Body of pancreas (tissue), 4 donors: ENCODE measurements at regions not wholly inside any gene's neighbourhood (a gene's known extent, or its start where the extent isn't known, plus 50 kb on each side); places are given as distances from the start of the nearest gene placed in this dataset.

Experiments used
- ATAC-seq: fragments of 150-250 bp; one replicate; pipeline ENCODE4 v1.9.1; 2016
- DNase-seq, 4 donors: peaks; one replicate each; pipeline ENCODE4 v3.0.0-alpha.2; 2019
- H3K27ac ChIP-seq, 4 donors: fragments of 200-600 bp; sonication (generic); 1 replicate in 3 of 4; 2 replicates in 1 of 4; pipeline versions ENCODE4 v1.5.1 to v1.6.1; 2016 to 2019; ENCODE audit warnings: mild to moderate bottlenecking in 1 of 4, mixed read lengths in 1 of 4, moderate library complexity in 1 of 4
- H3K27me3 ChIP-seq, 2 donors: fragments of 200-600 bp; sonication (generic); one replicate each; pipeline ENCODE4 v1.6.0; 2016; ENCODE audit warnings: mild to moderate bottlenecking in 1 of 2
- H3K36me3 ChIP-seq, 2 donors: fragments of 200-600 bp; sonication (generic); replicated peaks in 1 of 2; 2 replicates each; pipeline ENCODE4 v1.5.1; 2016; ENCODE audit warnings: low read depth in 2 of 2; ENCODE audit not compliant: insufficient read depth in 1 of 2
- H3K4me1 ChIP-seq: fragments of 200-600 bp; sonication (generic); one replicate; pipeline ENCODE4 v1.6.0; 2016
- H3K4me3 ChIP-seq, 2 donors: fragments of 200-600 bp; sonication (generic); 1 replicate in 1 of 2; 2 replicates in 1 of 2; pipeline ENCODE4 v1.5.1; 2016 to 2019
- H3K9me3 ChIP-seq, 3 donors: fragments of 200-600 bp; sonication (generic); 1 replicate in 2 of 3; 2 replicates in 1 of 3; pipeline ENCODE4 v1.5.1; 2016
- CTCF ChIP-seq, 7 experiments: fragments of 450-650 bp in 4 of 7; fragments of 200-600 bp in 3 of 7; sonication (generic) in 3 of 7; IDR thresholded peaks; one replicate each; pipeline ENCODE4 v1.5.1; 2016 to 2019; ENCODE audit warnings: antibody characterized with exemption in 7 of 7
- POLR2A ChIP-seq, 3 donors: fragments of 450-650 bp; IDR thresholded peaks; one replicate each; pipeline ENCODE4 v1.6.1; 2016; ENCODE audit warnings: antibody characterized with exemption in 3 of 3, mild to moderate bottlenecking in 2 of 3
- WGBS, 2 donors: methylation state at CpG; one replicate each; pipeline ENCODE4 v1.1.5; 2017; 5-methylcytosine and 5-hydroxymethylcytosine counted together
- intact Hi-C: fragments of 100-400 bp; cut with DNase I; formaldehyde crosslinking; loops from one replicate; pipeline ENCODE4 v1.15.1; 2023

- DNase-seq (peak in 2 of 4 donors; percentile 14 to 23), ATAC-seq (no peak)
- Histone ChIP-seq H3K36me3 (no peaks in the 10 kb centered on the region), H3K4me3 (no peak overlapping the region), H3K27me3 (no peaks in the 10 kb centered on the region), H3K27ac (peak overlapping the region in 1 of 4 donors; percentile 30), H3K9me3 (no peaks in the 10 kb centered on the region), H3K4me1 (no peaks in the 10 kb centered on the region)
- 58 to 61% methylated on average over 11 of the region's 11 CpGs for WGBS, 2 donors
- no peak for TF ChIP-seq CTCF (IDR thresholded peaks at IDR 0.05)
- no peak for TF ChIP-seq POLR2A (IDR thresholded peaks at IDR 0.05)
- intact Hi-C loops = no loop called here
Observed at GRCh38 chr6:40788661-40789655, 201.8 kb upstream of the LRFN2 start.

GRCh38 chr6:40782355-40782754 lies 195.2 kb upstream of the LRFN2 start:
- DNase-seq = no peak
- H3K4me3 ChIP-seq = no peak overlapping the region
- H3K36me3 ChIP-seq = no peaks in the 10 kb centered on the region
- no peak for TF ChIP-seq POLR2A (IDR thresholded peaks at IDR 0.05)
- TF ChIP-seq CTCF (IDR thresholded peaks at IDR 0.05) = no peak
- ATAC-seq = no peak
- peaks cover 5% of the 10 kb centered on the region for H3K4me1 ChIP-seq
- no peaks in the 10 kb centered on the region for H3K9me3 ChIP-seq
- WGBS, 2 donors = 77 to 79% methylated on average over 3 of the region's 3 CpGs
- no peak overlapping the region for H3K27ac ChIP-seq
- intact Hi-C loops = no loop called here
- no peaks in the 10 kb centered on the region for H3K27me3 ChIP-seq

DNA sequence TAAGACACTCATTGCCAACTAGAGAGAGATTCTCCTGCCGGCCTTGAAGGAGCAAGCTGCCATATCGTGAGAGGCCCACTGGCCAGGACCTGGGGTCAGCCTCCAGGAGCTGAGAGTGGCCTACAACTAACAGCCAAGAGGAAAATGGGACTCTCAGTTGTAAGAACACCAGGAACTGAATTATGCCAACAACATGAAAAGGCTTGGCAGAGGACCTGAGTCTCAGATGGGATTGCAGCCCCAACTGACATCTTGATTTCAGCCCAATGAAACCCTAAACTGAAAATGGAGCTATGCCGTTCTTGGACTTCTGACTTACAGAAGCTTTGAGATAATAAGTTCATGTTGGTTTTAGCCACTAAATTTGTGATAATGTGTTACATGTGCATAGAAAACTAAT lies 193.5 kb upstream of the LRFN2 start:
- H3K4me3 ChIP-seq = no peak overlapping the region
- TF ChIP-seq POLR2A (IDR thresholded peaks at IDR 0.05) = no peak
- no peak for TF ChIP-seq CTCF (IDR thresholded peaks at IDR 0.05)
- 87 to 91% methylated on average over 3 of the region's 3 CpGs for WGBS, 2 donors

GRCh38 chr6:40779409-40779808 lies 192.2 kb upstream of the LRFN2 start:
- intact Hi-C loops = no loop called here
- ATAC-seq = no peak
- no peak overlapping the region for H3K4me3 ChIP-seq
- peaks cover 5% of the 10 kb centered on the region for H3K4me1 ChIP-seq
- no peak for DNase-seq
- no peaks in the 10 kb centered on the region for H3K36me3 ChIP-seq
- H3K27me3 ChIP-seq = no peaks in the 10 kb centered on the region
- H3K27ac ChIP-seq = no peak overlapping the region
- no peaks in the 10 kb centered on the region for H3K9me3 ChIP-seq
- 44 to 64% methylated on average over 2 to 3 of the region's 3 CpGs for WGBS, 2 donors
- TF ChIP-seq CTCF (IDR thresholded peaks at IDR 0.05) (no peak), POLR2A (IDR thresholded peaks at IDR 0.05) (no peak)

More for the DNA sequence above, 193.5 kb upstream of the LRFN2 start:
- no peaks in the 10 kb centered on the region for H3K36me3 ChIP-seq
- intact Hi-C loops = no loop called here
- no peak overlapping the region for H3K27ac ChIP-seq
- no peaks in the 10 kb centered on the region for H3K27me3 ChIP-seq
- no peaks in the 10 kb centered on the region for H3K9me3 ChIP-seq
- DNase-seq (no peak), ATAC-seq (no peak)
- H3K4me1 ChIP-seq = peaks cover 5% of the 10 kb centered on the region
